ENCODE measurements at regions not wholly inside any gene's neighbourhood (a gene's known extent, or its start where the extent isn't known, plus 50 kb on each side); places are given as distances from the start of the nearest gene placed in this dataset.

GRCh38 chr2:57850415-57851130 lies 196.0 kb upstream of the VRK2 start:
- no peak for DNase-seq

- DNase-seq = no peak
Measured at GRCh38 chr2:57855212-57855611, 191.4 kb upstream of the VRK2 start.

- no peak for DNase-seq
Measured at GRCh38 chr2:57859755-57860154, 186.9 kb upstream of the VRK2 start.

GRCh38 chr2:57862153-57862552 lies 184.5 kb upstream of the VRK2 start:
- no peak for DNase-seq

- DNase-seq = no peak
Measured at GRCh38 chr2:57862727-57863126, 183.9 kb upstream of the VRK2 start.

GRCh38 chr2:57864926-57865325 lies 181.7 kb upstream of the VRK2 start:
- no peak for DNase-seq

- DNase-seq = no peak
Measured at GRCh38 chr2:57867730-57868129, 178.9 kb upstream of the VRK2 start.

- DNase-seq = no peak
Measured at GRCh38 chr2:57868619-57869139, 177.9 kb upstream of the VRK2 start.

GRCh38 chr2:57869758-57870344 lies 176.8 kb upstream of the VRK2 start:
- DNase-seq = no peak

GRCh38 chr2:57876313-57876712 lies 170.3 kb upstream of the VRK2 start:
- DNase-seq = no peak

GRCh38 chr2:57877811-57878170 lies 168.8 kb upstream of the VRK2 start:
- DNase-seq = no peak

GRCh38 chr2:57878171-57878865 lies 168.3 kb upstream of the VRK2 start:
- no peak for DNase-seq

- no peak for DNase-seq
Measured at GRCh38 chr2:57878866-57879210, 167.8 kb upstream of the VRK2 start.

GRCh38 chr2:57880446-57880845 lies 166.2 kb upstream of the VRK2 start:
- DNase-seq = no peak

- DNase-seq = no peak
Measured at GRCh38 chr2:57880967-57881366, 165.6 kb upstream of the VRK2 start.

GRCh38 chr2:57881998-57882888 lies 164.4 kb upstream of the VRK2 start:
- no peak for DNase-seq

- no peak for DNase-seq
Measured at GRCh38 chr2:57882895-57883515, 163.6 kb upstream of the VRK2 start.

GRCh38 chr2:57884281-57884680 lies 162.3 kb upstream of the VRK2 start:
- no peak for DNase-seq

- DNase-seq = no peak
Measured at GRCh38 chr2:57885742-57886141, 160.9 kb upstream of the VRK2 start.

- DNase-seq = no peak
Measured at GRCh38 chr2:57886161-57886786, 160.3 kb upstream of the VRK2 start.

GRCh38 chr2:57888463-57888862 lies 158.1 kb upstream of the VRK2 start:
- DNase-seq = no peak

- no peak for DNase-seq
Measured at GRCh38 chr2:57890464-57890863, 156.1 kb upstream of the VRK2 start.
